ENCODE measurements at regions not wholly inside any gene's neighbourhood (a gene's known extent, or its start where the extent isn't known, plus 50 kb on each side); places are given as distances from the start of the nearest gene placed in this dataset.

DNA sequence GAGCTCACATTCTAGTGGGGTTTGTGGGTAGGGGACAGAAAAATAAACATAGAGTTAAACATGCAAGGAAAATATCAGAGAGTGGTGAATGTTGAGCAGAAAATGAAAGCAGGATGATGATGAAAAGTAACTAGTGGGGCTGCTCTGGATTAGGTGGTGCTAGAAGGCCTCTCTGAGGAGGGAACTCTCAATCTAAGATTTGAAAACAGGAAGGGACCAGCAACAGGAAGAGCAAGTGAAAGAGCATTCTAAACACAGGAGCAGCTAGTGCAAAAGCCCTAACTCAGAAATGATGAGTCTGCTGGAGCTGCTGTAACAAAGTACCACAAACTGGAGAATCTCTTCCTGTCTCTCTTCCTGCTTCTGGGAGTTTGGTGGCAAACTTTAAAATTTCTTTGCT lies 468.6 kb upstream of the AGTR1 start:
- TF ChIP-seq, protein P1, sequence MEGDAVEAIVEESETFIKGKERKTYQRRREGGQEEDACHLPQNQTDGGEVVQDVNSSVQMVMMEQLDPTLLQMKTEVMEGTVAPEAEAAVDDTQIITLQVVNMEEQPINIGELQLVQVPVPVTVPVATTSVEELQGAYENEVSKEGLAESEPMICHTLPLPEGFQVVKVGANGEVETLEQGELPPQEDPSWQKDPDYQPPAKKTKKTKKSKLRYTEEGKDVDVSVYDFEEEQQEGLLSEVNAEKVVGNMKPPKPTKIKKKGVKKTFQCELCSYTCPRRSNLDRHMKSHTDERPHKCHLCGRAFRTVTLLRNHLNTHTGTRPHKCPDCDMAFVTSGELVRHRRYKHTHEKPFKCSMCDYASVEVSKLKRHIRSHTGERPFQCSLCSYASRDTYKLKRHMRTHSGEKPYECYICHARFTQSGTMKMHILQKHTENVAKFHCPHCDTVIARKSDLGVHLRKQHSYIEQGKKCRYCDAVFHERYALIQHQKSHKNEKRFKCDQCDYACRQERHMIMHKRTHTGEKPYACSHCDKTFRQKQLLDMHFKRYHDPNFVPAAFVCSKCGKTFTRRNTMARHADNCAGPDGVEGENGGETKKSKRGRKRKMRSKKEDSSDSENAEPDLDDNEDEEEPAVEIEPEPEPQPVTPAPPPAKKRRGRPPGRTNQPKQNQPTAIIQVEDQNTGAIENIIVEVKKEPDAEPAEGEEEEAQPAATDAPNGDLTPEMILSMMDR (IDR thresholded peaks at IDR 0.05; ENCODE audit: poor library complexity, severe bottlenecking), result no peak
- no peak for TF ChIP-seq TAF1 (IDR thresholded peaks at IDR 0.05; ENCODE audit: low read depth)
- no peak for TF ChIP-seq POLR2AphosphoS5 (IDR thresholded peaks at IDR 0.05)
- TF ChIP-seq MXI1 (conservative IDR thresholded peaks at IDR 0.05; ENCODE audit: poor library complexity, severe bottlenecking), result no peak
- TF ChIP-seq SMC3 (conservative IDR thresholded peaks at IDR 0.05; ENCODE audit: poor library complexity), result no peak
- no peak for TF ChIP-seq EZH2 (IDR thresholded peaks at IDR 0.05; ENCODE audit: borderline replicate concordance, insufficient read depth, low read length, poor library complexity, severe bottlenecking)
- no peak for TF ChIP-seq EP300 (conservative IDR thresholded peaks at IDR 0.05; ENCODE audit: poor library complexity, severe bottlenecking)
- TF ChIP-seq, protein P2, sequence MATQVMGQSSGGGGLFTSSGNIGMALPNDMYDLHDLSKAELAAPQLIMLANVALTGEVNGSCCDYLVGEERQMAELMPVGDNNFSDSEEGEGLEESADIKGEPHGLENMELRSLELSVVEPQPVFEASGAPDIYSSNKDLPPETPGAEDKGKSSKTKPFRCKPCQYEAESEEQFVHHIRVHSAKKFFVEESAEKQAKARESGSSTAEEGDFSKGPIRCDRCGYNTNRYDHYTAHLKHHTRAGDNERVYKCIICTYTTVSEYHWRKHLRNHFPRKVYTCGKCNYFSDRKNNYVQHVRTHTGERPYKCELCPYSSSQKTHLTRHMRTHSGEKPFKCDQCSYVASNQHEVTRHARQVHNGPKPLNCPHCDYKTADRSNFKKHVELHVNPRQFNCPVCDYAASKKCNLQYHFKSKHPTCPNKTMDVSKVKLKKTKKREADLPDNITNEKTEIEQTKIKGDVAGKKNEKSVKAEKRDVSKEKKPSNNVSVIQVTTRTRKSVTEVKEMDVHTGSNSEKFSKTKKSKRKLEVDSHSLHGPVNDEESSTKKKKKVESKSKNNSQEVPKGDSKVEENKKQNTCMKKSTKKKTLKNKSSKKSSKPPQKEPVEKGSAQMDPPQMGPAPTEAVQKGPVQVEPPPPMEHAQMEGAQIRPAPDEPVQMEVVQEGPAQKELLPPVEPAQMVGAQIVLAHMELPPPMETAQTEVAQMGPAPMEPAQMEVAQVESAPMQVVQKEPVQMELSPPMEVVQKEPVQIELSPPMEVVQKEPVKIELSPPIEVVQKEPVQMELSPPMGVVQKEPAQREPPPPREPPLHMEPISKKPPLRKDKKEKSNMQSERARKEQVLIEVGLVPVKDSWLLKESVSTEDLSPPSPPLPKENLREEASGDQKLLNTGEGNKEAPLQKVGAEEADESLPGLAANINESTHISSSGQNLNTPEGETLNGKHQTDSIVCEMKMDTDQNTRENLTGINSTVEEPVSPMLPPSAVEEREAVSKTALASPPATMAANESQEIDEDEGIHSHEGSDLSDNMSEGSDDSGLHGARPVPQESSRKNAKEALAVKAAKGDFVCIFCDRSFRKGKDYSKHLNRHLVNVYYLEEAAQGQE (IDR thresholded peaks at IDR 0.05; ENCODE audit: borderline replicate concordance), result no peak
- TF ChIP-seq RAD21 (conservative IDR thresholded peaks at IDR 0.05), result no peak
- Histone ChIP-seq H3K4me3 (ENCODE audit: low read length) (no peak overlapping the region), H3K27ac (ENCODE audit: low read length) (no peak overlapping the region), H3K27me3 (ENCODE audit: insufficient read depth, low read depth, low read length) (no peaks in the 10 kb centered on the region), H4K20me1 (ENCODE audit: insufficient read depth) (no peaks in the 10 kb centered on the region), H3K4me2 (ENCODE audit: low read length) (no peak overlapping the region), H3K36me3 (ENCODE audit: insufficient read depth, low read length) (no peaks in the 10 kb centered on the region), H3K9me3 (ENCODE audit: low read length) (no peaks in the 10 kb centered on the region), H2AFZ (ENCODE audit: low read depth, low read length) (no peak overlapping the region), H3K9me2 (ENCODE audit: insufficient read depth, low read length) (no peaks in the 10 kb centered on the region), H3K9ac (ENCODE audit: low read length) (no peak overlapping the region), H3K79me2 (replicated peaks; ENCODE audit: insufficient read depth, low read length) (no peaks in the 10 kb centered on the region), H3F3A (ENCODE audit: insufficient read depth, low read length, poor library complexity, severe bottlenecking) (no peaks in the 10 kb centered on the region)

DNA sequence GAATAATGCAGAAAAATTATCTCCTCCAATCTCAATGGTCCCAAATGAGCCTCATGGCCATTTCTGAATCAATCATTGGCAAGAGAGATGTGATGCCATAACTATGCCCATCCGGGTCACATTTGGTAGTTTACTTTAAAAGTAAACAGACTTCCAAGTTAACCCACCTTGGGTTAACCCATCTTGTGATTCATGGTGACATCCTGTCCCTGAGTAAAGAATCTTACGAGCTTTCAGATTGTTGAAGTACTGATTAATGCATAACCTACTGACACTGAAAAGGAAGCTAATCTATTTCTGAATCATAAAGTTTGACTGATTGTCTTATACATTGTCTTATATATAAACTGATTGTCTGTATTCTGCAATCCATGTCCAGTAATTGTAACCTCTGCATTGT lies 467.2 kb upstream of the AGTR1 start:
- H3K27ac ChIP-seq (ENCODE audit: low read length), result no peak overlapping the region
- no peaks in the 10 kb centered on the region for H3K36me3 ChIP-seq (ENCODE audit: insufficient read depth, low read length)
- H3F3A ChIP-seq (ENCODE audit: insufficient read depth, low read length, poor library complexity, severe bottlenecking), result no peaks in the 10 kb centered on the region
- no peaks in the 10 kb centered on the region for H4K20me1 ChIP-seq (ENCODE audit: insufficient read depth)
- H3K4me3 ChIP-seq (ENCODE audit: low read length), result no peak overlapping the region
- no peaks in the 10 kb centered on the region for H3K27me3 ChIP-seq (ENCODE audit: insufficient read depth, low read depth, low read length)
- H3K9me3 ChIP-seq (ENCODE audit: low read length), result no peaks in the 10 kb centered on the region
- no peak overlapping the region for H3K9ac ChIP-seq (ENCODE audit: low read length)
- TF ChIP-seq RAD21 (conservative IDR thresholded peaks at IDR 0.05) (no peak), EZH2 (IDR thresholded peaks at IDR 0.05; ENCODE audit: borderline replicate concordance, insufficient read depth, low read length, poor library complexity, severe bottlenecking) (no peak), TAF1 (IDR thresholded peaks at IDR 0.05; ENCODE audit: low read depth) (no peak), POLR2AphosphoS5 (IDR thresholded peaks at IDR 0.05) (no peak), SMC3 (conservative IDR thresholded peaks at IDR 0.05; ENCODE audit: poor library complexity) (no peak), MXI1 (conservative IDR thresholded peaks at IDR 0.05; ENCODE audit: poor library complexity, severe bottlenecking) (no peak), EP300 (conservative IDR thresholded peaks at IDR 0.05; ENCODE audit: poor library complexity, severe bottlenecking) (no peak)
- TF ChIP-seq, protein P2 (IDR thresholded peaks at IDR 0.05; ENCODE audit: borderline replicate concordance), result no peak
- TF ChIP-seq, protein P1 (IDR thresholded peaks at IDR 0.05; ENCODE audit: poor library complexity, severe bottlenecking), result no peak
- H3K79me2 ChIP-seq (replicated peaks; ENCODE audit: insufficient read depth, low read length), result no peaks in the 10 kb centered on the region
- no peaks in the 10 kb centered on the region for H3K9me2 ChIP-seq (ENCODE audit: insufficient read depth, low read length)
- no peak overlapping the region for H3K4me2 ChIP-seq (ENCODE audit: low read length)
- H2AFZ ChIP-seq (ENCODE audit: low read depth, low read length), result no peak overlapping the region
